LHCN-M2 (cell line): ENCODE measurements at regions not wholly inside any gene's neighbourhood (a gene's known extent, or its start where the extent isn't known, plus 50 kb on each side); places are given as distances from the start of the nearest gene placed in this dataset.
"Not testable (repeated sequence)": the region's sequence is repeated elsewhere in the genome, so short reads cannot be mapped to it uniquely, and the experiment has no call there.

Experiments
- DNase-seq: peaks from one replicate; pipeline ENCODE4 v3.0.0-alpha.2; 2012; ENCODE audit warnings: low read depth

DNA sequence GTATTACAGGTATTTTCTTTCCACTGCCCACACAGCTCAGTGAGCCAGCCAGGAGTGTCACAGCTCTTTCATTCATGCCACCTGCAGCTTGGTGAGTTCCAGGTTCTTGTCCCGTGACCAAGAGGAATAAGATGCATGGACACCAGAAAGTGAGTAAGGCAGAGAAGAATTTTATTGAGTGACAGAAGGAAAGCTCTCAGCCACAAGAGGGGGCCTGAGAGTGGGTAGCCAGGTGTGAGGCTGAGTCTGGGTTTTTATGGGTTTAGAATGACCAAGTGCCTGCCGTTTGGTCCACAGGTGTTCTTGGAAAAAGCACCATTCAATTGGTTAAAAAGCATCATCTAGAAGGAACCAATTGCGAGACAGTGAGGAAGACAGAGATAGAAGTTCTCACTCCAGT lies 1097.1 kb upstream of the SLC39A10 start:
- no peak for DNase-seq

DNA sequence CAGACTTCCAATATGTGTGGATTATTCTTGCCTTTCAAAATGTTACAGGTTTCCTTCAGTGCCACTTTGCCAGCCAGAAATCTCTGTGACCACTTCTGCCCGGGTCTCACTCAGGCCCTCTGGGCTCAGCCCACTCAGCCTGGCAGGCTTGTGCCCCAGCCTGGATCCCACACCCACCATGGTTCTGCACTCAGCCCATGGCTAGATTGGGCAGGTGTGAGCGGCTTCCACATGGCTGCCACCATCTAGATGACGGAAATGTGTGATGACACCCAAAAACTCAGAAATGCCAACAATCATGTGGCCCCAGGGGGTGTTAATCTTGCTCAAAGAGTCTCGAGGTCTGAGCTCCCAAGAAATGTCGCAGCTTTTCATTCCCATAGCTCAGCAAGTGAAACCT lies 1097.5 kb upstream of the SLC39A10 start:
- DNase-seq = no peak

- DNase-seq = no peak
Measured at GRCh38 chr2:194557993-194558392, 1099.0 kb upstream of the SLC39A10 start.

GRCh38 chr2:194556629-194557028 lies 1100.4 kb upstream of the SLC39A10 start:
- no peak for DNase-seq

GRCh38 chr2:194553980-194554379 lies 1103.0 kb upstream of the SLC39A10 start:
- DNase-seq = no peak

- no peak for DNase-seq
Measured at GRCh38 chr2:194550702-194551101, 1106.3 kb upstream of the SLC39A10 start.

- DNase-seq = no peak
Measured at GRCh38 chr2:194549387-194549786, 1107.6 kb upstream of the SLC39A10 start.

- peak; percentile 26 for DNase-seq
Measured at GRCh38 chr2:194545978-194546377, 1111.0 kb upstream of the SLC39A10 start.

GRCh38 chr2:194539425-194539824 lies 1117.6 kb upstream of the SLC39A10 start:
- DNase-seq = no peak

- DNase-seq = peak; percentile 48
Measured at GRCh38 chr2:194526121-194526520, 1130.9 kb upstream of the SLC39A10 start.

GRCh38 chr2:194514281-194514680 lies 1142.7 kb upstream of the SLC39A10 start:
- DNase-seq = no peak

DNA sequence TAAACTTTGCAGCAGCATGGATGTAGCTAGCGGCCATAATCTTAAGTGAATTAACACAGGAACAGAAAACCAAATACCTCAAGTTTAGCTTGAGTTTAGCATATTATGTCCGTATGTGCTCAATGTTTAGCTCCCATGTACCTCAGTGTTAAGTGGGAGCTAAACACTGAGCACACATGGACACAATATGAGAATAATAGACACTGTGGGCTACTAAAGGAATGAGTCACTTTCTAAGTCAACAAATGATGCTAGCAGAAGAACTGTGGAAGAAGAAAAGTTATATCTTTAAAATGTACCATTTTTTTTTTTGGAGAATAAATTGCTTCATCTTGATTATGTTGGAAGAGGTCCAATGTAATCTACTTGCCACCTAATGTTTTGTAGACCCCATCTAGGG lies 1146.0 kb upstream of the SLC39A10 start:
- DNase-seq = peak; percentile 28

DNA sequence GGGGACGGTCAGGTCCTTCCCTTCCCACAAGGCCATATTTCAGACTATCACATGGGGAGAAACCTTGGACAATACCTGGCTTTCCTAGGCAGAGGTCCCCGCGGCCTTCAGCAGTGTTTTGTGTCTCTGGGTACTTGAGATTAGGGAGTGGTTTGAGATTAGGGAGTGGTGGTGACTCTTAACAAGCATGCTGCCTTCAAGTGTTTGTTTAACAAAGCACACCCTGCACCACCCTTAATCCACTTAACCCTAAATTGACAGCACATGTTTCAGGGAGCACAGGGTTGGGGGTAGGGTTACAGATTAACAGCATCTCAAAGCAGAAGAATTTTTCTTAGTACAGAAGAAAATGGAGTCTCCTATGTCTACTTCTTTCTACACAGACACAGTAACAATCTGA lies 1152.2 kb upstream of the SLC39A10 start:
- not testable (repeated sequence) for DNase-seq

DNA sequence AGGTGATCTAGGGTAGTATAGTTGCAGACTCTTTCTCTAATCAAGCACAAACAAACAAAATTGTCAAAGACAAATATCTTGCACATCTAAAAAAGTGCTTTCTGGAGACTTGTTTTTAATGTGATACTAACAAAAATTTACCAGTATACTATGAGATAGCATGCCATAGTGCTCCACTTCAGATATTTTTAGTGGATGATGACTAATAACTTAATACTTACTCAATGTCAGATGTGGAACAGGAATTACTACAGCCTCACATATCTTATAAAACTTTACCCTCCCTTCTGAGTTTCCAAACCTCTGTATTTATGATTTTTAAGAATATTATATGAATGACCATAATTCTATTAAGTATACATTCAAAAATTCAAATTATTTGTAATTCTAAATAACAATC lies 1162.0 kb upstream of the SLC39A10 start:
- peak; percentile 28 for DNase-seq

GRCh38 chr2:194494401-194494800 lies 1162.6 kb upstream of the SLC39A10 start:
- DNase-seq = peak; percentile 43

DNA sequence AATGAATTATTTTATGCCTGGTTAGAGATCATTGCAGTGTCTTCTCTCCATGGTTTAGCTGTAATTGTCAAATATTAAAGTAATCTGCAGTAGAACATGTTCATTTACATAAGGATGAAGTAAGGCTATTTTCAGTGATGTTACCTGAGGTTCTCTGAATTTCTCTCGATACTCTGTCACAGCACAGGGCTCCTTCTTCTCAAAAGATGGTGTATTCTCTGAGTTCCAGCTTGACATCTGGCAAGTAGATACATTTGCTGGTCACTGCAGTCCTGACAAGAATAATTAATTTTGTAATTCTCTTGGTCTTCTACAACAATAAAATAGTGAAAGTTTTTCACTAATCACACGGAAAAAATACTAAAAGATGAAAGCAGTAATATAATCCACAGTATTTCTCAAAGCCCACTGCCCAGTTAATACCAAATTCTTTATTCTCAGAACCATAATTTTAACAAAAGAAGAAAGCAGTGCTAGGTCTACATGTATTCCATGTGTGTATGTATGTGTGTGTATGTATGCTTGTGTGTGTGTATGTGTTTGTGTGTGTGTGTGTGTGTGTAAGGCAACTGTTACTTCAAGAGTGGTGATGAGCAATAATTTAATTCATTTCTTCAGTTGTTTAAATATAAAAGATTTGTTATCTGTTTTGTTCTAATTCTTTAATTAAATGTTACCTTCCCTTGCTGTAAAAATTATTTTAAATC lies 1165.5 kb upstream of the SLC39A10 start:
- DNase-seq = no peak

DNA sequence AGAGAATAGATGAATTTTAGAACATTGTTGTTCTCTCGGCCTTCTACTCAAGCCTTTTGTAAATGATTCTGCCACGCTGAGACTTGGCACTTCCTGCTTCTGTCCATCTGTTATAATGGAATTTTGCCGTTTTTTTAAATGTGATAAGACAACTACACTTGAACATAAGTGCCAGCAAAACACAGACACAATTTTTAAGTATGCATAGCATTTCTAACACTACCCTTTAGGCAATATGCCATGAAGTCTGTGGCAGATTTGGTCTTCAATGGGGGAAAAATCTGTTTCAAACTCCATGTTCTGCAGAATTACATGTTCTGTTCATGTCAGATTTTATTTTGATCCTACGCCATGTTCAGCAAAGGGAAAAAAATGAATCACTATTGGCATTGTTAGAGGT lies 1170.7 kb upstream of the SLC39A10 start:
- no peak for DNase-seq

DNA sequence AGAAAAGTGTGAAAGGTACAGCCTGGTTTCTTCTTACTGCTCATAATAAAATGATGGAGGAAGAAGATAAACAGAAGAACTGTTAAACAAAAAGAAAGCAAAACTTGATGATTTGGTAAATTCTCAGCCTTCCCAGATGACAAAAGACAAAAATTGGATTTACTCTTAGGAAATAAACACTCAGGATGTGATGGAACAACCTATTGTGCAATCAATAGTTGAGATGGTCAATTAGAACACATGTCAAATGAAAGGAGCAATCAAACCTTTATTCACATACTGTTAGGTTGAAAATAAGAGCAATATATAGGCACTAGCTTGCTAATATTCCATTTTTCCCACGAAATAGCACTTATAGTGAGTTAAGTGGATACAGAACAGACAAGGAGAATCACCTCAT lies 1174.0 kb upstream of the SLC39A10 start:
- DNase-seq = no peak

GRCh38 chr2:194465641-194466040 lies 1191.4 kb upstream of the SLC39A10 start:
- no peak for DNase-seq

- DNase-seq = peak; percentile 2
Measured at GRCh38 chr2:194464964-194465638, 1191.9 kb upstream of the SLC39A10 start.

GRCh38 chr2:194462883-194463282 lies 1194.1 kb upstream of the SLC39A10 start:
- DNase-seq = not testable (repeated sequence)

DNA sequence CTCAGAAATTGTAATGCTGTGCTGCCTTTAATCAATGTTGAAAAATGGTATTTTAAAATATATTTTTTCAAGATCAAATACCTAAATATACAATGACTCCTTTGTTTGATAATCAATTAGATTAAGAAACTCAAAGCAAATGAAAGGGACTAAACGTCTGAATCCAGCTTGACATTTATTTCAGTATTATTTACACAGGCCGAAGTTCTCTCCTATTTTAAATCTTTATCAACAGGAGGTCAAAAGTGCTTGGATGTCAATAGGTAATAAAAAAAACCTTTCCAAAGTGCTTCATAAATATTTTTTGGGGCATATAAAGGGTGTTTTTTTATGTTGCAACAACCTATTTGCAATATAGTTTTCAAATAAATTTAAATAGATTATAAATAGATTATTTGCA lies 1201.7 kb upstream of the SLC39A10 start:
- no peak for DNase-seq

DNA sequence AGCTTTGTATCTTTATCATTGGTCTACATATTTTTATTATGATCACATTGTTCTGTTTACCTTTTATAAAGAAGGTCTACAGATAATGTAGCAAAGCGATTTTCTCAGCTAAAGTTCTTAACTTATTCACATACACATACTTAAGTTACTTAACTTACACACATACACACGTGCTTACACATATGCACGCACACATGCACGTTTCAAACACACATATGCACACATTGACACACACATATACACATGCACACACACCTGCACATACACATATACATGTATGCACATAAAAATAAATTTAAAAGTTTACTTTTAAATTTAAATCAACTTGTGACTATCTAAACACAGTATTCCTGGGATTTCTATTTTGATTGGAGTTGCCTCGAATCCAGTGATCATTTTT lies 1204.5 kb upstream of the SLC39A10 start:
- no peak for DNase-seq
